H1 (cell line): ENCODE measurements at regions not wholly inside any gene's neighbourhood (a gene's known extent, or its start where the extent isn't known, plus 50 kb on each side); places are given as distances from the start of the nearest gene placed in this dataset.

Experiments
- BACH1 ChIP-seq: IDR thresholded peaks from 2 replicates; pipeline ENCODE4 v1.6.1; 2012; ENCODE audit warnings: low read length, improper control_type of control experiment
- CBX5 ChIP-seq: fragments of 300-800, 300-1000 bp; sonication (generic); IDR thresholded peaks from 2 replicates; pipeline ENCODE4 v1.7.1; 2016; ENCODE audit warnings: antibody characterized with exemption, low read length, low read depth
- EP300 ChIP-seq, 2 experiments: IDR thresholded peaks; 1 replicate in 1 of 2; 2 replicates in 1 of 2; pipeline ENCODE4 v1.6.1; 2011 to 2012; ENCODE audit warnings: low read depth in 2 of 2, low read length in 2 of 2, mild to moderate bottlenecking in 2 of 2, borderline replicate concordance in 1 of 2, inconsistent platforms in 1 of 2, moderate library complexity in 1 of 2
- JUND ChIP-seq: IDR thresholded peaks from 2 replicates; pipeline ENCODE4 v1.6.1; 2011; ENCODE audit warnings: mild to moderate bottlenecking, improper control_type of control experiment, low read length
- KDM5A ChIP-seq: fragments of 200-600 bp; IDR thresholded peaks from 2 replicates; pipeline ENCODE4 v1.7.1; 2012; ENCODE audit warnings: mild to moderate bottlenecking, low read length, inconsistent platforms, mixed read lengths
- POLR2AphosphoS5 ChIP-seq: IDR thresholded peaks from 2 replicates; pipeline ENCODE4 v1.6.1; 2011; ENCODE audit warnings: low read depth, low read length
- SRF ChIP-seq: IDR thresholded peaks from 2 replicates; pipeline ENCODE4 v1.6.1; 2011; ENCODE audit warnings: mild to moderate bottlenecking, low read depth, low read length, moderate library complexity
- TF ChIP-seq, protein P1 (sequence below): fragments of 300-600 bp; sonication (generic); IDR thresholded peaks from 2 replicates; pipeline ENCODE4 v1.7.1; 2012; ENCODE audit warnings: low read length, moderate library complexity, mild to moderate bottlenecking, inconsistent platforms; ENCODE audit not compliant: insufficient replicate concordance
- TF ChIP-seq, protein P2 (sequence below): IDR thresholded peaks from 2 replicates; pipeline ENCODE4 v1.6.1; 2012; ENCODE audit warnings: low read length, inconsistent platforms

DNA sequence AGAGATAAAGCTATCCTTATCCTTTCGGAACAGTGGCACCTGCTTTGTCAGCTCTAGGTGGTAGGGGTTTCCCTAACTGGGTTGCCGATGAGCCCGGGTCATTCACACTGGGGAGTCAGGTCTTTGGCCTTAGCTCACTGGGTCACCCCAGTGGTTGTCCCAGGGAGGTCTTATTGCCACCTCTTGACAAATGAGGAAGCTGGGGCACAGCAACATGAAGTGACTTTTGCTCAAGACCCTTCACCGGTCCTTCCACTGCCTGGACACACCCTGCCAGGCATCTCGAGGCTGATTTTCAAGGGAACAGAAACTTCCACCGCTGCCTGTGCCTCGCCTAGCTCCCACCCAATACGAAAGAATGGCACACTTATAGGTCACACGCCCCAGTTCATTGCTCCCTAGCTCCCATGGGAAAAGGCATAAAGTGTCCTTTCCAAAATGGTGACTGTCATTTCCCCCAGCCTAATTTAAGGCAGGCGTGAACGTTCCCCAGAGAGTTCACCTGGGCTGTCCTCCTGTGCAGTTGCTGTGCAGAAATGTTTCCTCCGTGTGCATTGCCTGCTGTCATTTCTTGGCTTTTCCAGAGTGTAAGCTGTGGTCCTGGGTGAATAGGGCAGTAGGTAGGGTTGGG is 156.1 kb upstream of the CCND2 start (continued):
- TF ChIP-seq, protein P1, sequence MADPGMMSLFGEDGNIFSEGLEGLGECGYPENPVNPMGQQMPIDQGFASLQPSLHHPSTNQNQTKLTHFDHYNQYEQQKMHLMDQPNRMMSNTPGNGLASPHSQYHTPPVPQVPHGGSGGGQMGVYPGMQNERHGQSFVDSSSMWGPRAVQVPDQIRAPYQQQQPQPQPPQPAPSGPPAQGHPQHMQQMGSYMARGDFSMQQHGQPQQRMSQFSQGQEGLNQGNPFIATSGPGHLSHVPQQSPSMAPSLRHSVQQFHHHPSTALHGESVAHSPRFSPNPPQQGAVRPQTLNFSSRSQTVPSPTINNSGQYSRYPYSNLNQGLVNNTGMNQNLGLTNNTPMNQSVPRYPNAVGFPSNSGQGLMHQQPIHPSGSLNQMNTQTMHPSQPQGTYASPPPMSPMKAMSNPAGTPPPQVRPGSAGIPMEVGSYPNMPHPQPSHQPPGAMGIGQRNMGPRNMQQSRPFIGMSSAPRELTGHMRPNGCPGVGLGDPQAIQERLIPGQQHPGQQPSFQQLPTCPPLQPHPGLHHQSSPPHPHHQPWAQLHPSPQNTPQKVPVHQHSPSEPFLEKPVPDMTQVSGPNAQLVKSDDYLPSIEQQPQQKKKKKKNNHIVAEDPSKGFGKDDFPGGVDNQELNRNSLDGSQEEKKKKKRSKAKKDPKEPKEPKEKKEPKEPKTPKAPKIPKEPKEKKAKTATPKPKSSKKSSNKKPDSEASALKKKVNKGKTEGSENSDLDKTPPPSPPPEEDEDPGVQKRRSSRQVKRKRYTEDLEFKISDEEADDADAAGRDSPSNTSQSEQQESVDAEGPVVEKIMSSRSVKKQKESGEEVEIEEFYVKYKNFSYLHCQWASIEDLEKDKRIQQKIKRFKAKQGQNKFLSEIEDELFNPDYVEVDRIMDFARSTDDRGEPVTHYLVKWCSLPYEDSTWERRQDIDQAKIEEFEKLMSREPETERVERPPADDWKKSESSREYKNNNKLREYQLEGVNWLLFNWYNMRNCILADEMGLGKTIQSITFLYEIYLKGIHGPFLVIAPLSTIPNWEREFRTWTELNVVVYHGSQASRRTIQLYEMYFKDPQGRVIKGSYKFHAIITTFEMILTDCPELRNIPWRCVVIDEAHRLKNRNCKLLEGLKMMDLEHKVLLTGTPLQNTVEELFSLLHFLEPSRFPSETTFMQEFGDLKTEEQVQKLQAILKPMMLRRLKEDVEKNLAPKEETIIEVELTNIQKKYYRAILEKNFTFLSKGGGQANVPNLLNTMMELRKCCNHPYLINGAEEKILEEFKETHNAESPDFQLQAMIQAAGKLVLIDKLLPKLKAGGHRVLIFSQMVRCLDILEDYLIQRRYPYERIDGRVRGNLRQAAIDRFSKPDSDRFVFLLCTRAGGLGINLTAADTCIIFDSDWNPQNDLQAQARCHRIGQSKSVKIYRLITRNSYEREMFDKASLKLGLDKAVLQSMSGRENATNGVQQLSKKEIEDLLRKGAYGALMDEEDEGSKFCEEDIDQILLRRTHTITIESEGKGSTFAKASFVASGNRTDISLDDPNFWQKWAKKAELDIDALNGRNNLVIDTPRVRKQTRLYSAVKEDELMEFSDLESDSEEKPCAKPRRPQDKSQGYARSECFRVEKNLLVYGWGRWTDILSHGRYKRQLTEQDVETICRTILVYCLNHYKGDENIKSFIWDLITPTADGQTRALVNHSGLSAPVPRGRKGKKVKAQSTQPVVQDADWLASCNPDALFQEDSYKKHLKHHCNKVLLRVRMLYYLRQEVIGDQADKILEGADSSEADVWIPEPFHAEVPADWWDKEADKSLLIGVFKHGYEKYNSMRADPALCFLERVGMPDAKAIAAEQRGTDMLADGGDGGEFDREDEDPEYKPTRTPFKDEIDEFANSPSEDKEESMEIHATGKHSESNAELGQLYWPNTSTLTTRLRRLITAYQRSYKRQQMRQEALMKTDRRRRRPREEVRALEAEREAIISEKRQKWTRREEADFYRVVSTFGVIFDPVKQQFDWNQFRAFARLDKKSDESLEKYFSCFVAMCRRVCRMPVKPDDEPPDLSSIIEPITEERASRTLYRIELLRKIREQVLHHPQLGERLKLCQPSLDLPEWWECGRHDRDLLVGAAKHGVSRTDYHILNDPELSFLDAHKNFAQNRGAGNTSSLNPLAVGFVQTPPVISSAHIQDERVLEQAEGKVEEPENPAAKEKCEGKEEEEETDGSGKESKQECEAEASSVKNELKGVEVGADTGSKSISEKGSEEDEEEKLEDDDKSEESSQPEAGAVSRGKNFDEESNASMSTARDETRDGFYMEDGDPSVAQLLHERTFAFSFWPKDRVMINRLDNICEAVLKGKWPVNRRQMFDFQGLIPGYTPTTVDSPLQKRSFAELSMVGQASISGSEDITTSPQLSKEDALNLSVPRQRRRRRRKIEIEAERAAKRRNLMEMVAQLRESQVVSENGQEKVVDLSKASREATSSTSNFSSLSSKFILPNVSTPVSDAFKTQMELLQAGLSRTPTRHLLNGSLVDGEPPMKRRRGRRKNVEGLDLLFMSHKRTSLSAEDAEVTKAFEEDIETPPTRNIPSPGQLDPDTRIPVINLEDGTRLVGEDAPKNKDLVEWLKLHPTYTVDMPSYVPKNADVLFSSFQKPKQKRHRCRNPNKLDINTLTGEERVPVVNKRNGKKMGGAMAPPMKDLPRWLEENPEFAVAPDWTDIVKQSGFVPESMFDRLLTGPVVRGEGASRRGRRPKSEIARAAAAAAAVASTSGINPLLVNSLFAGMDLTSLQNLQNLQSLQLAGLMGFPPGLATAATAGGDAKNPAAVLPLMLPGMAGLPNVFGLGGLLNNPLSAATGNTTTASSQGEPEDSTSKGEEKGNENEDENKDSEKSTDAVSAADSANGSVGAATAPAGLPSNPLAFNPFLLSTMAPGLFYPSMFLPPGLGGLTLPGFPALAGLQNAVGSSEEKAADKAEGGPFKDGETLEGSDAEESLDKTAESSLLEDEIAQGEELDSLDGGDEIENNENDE: no peak
- TF ChIP-seq BACH1 (no peak), POLR2AphosphoS5 (no peak), KDM5A (no peak), JUND (no peak), CBX5 (no peak), SRF (no peak), EP300 (IDR thresholded peaks at IDR 0.05; ENCODE audit: borderline replicate concordance in 1 of 2, low read depth in 2 of 2, low read length in 2 of 2) (no peak)
- TF ChIP-seq, protein P2, sequence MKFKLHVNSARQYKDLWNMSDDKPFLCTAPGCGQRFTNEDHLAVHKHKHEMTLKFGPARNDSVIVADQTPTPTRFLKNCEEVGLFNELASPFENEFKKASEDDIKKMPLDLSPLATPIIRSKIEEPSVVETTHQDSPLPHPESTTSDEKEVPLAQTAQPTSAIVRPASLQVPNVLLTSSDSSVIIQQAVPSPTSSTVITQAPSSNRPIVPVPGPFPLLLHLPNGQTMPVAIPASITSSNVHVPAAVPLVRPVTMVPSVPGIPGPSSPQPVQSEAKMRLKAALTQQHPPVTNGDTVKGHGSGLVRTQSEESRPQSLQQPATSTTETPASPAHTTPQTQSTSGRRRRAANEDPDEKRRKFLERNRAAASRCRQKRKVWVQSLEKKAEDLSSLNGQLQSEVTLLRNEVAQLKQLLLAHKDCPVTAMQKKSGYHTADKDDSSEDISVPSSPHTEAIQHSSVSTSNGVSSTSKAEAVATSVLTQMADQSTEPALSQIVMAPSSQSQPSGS: no peak
